ENCODE measurements at regions not wholly inside any gene's neighbourhood (a gene's known extent, or its start where the extent isn't known, plus 50 kb on each side); places are given as distances from the start of the nearest gene placed in this dataset.
"Not testable (repeated sequence)": the region's sequence is repeated elsewhere in the genome, so short reads cannot be mapped to it uniquely, and the experiment has no call there.

DNA sequence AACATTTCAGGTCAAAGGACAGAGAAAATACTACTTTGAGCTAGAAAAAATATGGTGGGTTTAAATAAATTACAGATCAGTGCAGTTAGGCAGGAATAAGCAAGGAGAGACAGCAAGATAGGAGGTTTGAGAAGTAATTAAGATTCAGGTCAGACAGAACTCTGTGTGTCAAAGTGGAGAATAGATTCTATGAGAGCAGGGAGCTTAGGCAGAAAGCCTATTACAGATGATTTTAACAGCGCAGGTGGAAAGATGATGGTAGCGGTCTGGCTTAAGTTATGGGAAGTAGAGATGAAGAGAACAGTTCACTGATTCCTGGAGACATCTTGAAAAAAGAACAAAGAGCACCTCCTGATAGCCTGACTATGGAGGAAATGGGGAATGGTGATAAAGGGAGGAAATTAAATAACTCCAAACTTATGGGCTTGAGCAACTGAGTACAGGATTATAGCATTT lies 106.0 kb downstream of the APIP start:
- DNase-seq (ENCODE audit: insufficient read length, low spot score) (no peak), FAIRE-seq (no peak)
- TF ChIP-seq, protein P1, sequence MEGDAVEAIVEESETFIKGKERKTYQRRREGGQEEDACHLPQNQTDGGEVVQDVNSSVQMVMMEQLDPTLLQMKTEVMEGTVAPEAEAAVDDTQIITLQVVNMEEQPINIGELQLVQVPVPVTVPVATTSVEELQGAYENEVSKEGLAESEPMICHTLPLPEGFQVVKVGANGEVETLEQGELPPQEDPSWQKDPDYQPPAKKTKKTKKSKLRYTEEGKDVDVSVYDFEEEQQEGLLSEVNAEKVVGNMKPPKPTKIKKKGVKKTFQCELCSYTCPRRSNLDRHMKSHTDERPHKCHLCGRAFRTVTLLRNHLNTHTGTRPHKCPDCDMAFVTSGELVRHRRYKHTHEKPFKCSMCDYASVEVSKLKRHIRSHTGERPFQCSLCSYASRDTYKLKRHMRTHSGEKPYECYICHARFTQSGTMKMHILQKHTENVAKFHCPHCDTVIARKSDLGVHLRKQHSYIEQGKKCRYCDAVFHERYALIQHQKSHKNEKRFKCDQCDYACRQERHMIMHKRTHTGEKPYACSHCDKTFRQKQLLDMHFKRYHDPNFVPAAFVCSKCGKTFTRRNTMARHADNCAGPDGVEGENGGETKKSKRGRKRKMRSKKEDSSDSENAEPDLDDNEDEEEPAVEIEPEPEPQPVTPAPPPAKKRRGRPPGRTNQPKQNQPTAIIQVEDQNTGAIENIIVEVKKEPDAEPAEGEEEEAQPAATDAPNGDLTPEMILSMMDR (IDR thresholded peaks at IDR 0.05; ENCODE audit: insufficient read depth, missing control alignments): no peak

DNA sequence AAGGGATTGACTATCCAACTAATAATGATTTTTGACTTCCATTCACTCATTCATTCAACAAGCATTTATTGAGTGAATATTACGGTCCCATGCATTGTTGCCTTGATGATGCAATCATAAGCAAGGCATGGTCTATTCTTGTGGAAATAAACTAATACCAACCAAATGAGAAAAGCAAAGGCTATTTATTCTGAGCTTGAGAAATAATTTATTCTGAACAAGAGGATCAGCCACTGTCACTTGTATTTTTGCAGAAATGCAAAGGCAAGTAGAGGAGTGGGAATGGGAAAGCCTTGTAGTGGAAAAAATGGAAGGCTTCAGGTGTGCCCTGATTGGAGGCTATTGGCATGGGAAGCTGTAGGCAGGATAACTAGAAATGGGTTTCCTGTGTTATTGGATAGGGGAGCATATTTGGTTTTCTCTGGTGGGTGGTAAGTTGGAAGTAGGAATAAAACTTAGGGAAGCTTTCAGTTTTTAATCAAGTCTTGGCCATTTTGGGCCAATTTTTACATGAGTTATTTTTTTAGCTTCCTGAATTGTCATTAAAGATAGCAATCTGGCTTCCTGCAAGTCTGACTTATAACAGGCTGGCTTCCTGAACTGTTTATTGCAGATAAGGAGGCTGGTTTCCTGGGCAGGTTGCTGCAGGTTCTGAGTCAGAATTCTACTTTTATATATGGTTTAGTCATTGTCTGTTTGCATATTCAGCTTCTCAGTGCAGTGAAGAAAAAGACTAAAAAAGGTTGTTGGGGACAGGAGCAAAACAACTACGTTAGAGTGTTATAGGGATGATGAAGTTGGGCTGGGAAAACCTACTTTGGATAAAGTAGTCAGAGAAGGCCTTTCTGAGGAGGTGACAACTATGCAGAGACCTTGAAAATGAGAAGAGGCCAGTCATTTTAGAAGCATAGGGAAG lies 106.7 kb downstream of the APIP start:
- FAIRE-seq (no peak), DNase-seq (ENCODE audit: insufficient read length, low spot score) (no peak)
- TF ChIP-seq, protein P1 (IDR thresholded peaks at IDR 0.05; ENCODE audit: insufficient read depth, missing control alignments): no peak

GRCh38 chr11:34806875-34807274 lies 109.3 kb downstream of the APIP start:
- DNase-seq (ENCODE audit: insufficient read length, low spot score): no peak
- TF ChIP-seq, protein P1 (IDR thresholded peaks at IDR 0.05; ENCODE audit: insufficient read depth, missing control alignments): no peak
- FAIRE-seq: no peak

GRCh38 chr11:34805937-34806336 lies 110.2 kb downstream of the APIP start:
- DNase-seq (ENCODE audit: insufficient read length, low spot score) (no peak), FAIRE-seq (no peak)
- TF ChIP-seq, protein P1 (IDR thresholded peaks at IDR 0.05; ENCODE audit: insufficient read depth, missing control alignments): no peak

GRCh38 chr11:34799848-34800247 lies 116.3 kb downstream of the APIP start:
- FAIRE-seq (no peak), DNase-seq (ENCODE audit: insufficient read length, low spot score) (no peak)
- TF ChIP-seq, protein P1 (IDR thresholded peaks at IDR 0.05; ENCODE audit: insufficient read depth, missing control alignments): no peak

GRCh38 chr11:34798985-34799384 lies 117.2 kb downstream of the APIP start:
- DNase-seq (ENCODE audit: insufficient read length, low spot score): no peak
- no peak for FAIRE-seq
- TF ChIP-seq, protein P1 (IDR thresholded peaks at IDR 0.05; ENCODE audit: insufficient read depth, missing control alignments): no peak

- not testable (repeated sequence) for FAIRE-seq; DNase-seq (ENCODE audit: insufficient read length, low spot score)
Observed at GRCh38 chr11:34797497-34797896, 118.7 kb downstream of the APIP start.

Data from D721Med (cell line).